SU-DHL-6 (cell line): ENCODE measurements at regions not wholly inside any gene's neighbourhood (a gene's known extent, or its start where the extent isn't known, plus 50 kb on each side); places are given as distances from the start of the nearest gene placed in this dataset.
"Not testable (repeated sequence)": the region's sequence is repeated elsewhere in the genome, so short reads cannot be mapped to it uniquely, and the experiment has no call there.

ENCODE experiments used
- H2AFZ ChIP-seq: fragments of 200-600 bp; sonication (generic); 2 replicates; pipeline ENCODE4 v1.6.1; 2014; ENCODE audit warnings: low read depth, mild to moderate bottlenecking, moderate library complexity, mixed read lengths, antibody characterized with exemption, low read length; ENCODE audit not compliant: severe bottlenecking
- H3F3A ChIP-seq: fragments of 200-600 bp; shearing (Covaris generic); 2 replicates; pipeline ENCODE4 v1.6.0; 2016; ENCODE audit warnings: antibody characterized with exemption, mild to moderate bottlenecking; ENCODE audit not compliant: insufficient read depth
- H3K27ac ChIP-seq: fragments of 200-600 bp; sonication (generic); 2 replicates; pipeline ENCODE4 v1.5.1; 2016; ENCODE audit warnings: low read depth, mild to moderate bottlenecking, low read length, moderate library complexity, mixed read lengths
- H3K27me3 ChIP-seq: fragments of 200-600 bp; sonication (generic), shearing (Covaris generic); 2 replicates; pipeline ENCODE4 v1.6.0; 2014; ENCODE audit warnings: mild to moderate bottlenecking, low read length
- H3K36me3 ChIP-seq: fragments of 200-600 bp; sonication (generic); 2 replicates; pipeline ENCODE4 v1.6.1; 2014; ENCODE audit warnings: mild to moderate bottlenecking, low read length, mixed read lengths
- H3K4me2 ChIP-seq: fragments of 300-600, 200-600 bp; shearing (Covaris generic), sonication (generic); 2 replicates; pipeline ENCODE4 v1.6.0; 2014; ENCODE audit warnings: low read length, low read depth, mild to moderate bottlenecking; ENCODE audit not compliant: poor library complexity, severe bottlenecking
- H3K4me3 ChIP-seq: fragments of 200-600 bp; sonication (generic); 2 replicates; pipeline ENCODE4 v1.5.1; 2014; ENCODE audit warnings: antibody characterized with exemption, low read length, mild to moderate bottlenecking, mixed read lengths; ENCODE audit not compliant: insufficient read depth, poor library complexity, severe bottlenecking
- H3K79me2 ChIP-seq: fragments of 200-600 bp; sonication (generic); 2 replicates; pipeline ENCODE4 v1.6.1; 2014; ENCODE audit warnings: mild to moderate bottlenecking, low read length, moderate library complexity; ENCODE audit not compliant: insufficient read depth
- H3K9ac ChIP-seq: fragments of 200-600 bp; sonication (generic); 2 replicates; pipeline ENCODE4 v1.7.0; 2014; ENCODE audit warnings: mild to moderate bottlenecking, low read length
- H3K9me2 ChIP-seq: fragments of 200-600 bp; sonication (generic); replicated peaks from 2 replicates; pipeline ENCODE4 v1.6.1; 2014; ENCODE audit warnings: low read length; ENCODE audit not compliant: insufficient read depth
- H3K9me3 ChIP-seq: fragments of 200-600 bp; sonication (generic); 2 replicates; pipeline ENCODE4 v1.6.1; 2014; ENCODE audit warnings: low read length, mixed read lengths; ENCODE audit not compliant: insufficient read depth
- H4K20me1 ChIP-seq: fragments of 200-600 bp; sonication (generic); 2 replicates; pipeline ENCODE4 v1.6.1; 2014; ENCODE audit warnings: low read depth, mild to moderate bottlenecking, antibody characterized with exemption, low read length, moderate library complexity, mixed read lengths
- EZH2phosphoT487 ChIP-seq: fragments of 200-600 bp; sonication (generic), shearing (Covaris generic); conservative IDR thresholded peaks from 2 replicates; pipeline ENCODE4 v1.6.1; 2018; ENCODE audit warnings: mild to moderate bottlenecking, antibody characterized with exemption, low read length, moderate library complexity, mixed read lengths
- TF ChIP-seq, protein P1 (sequence below): fragments of 200-600 bp; sonication (generic); IDR thresholded peaks from one replicate; pipeline ENCODE4 v1.5.1; 2017; ENCODE audit warnings: antibody characterized with exemption, mild to moderate bottlenecking, low read length, moderate library complexity; ENCODE audit not compliant: insufficient read depth, poor library complexity, severe bottlenecking

DNA sequence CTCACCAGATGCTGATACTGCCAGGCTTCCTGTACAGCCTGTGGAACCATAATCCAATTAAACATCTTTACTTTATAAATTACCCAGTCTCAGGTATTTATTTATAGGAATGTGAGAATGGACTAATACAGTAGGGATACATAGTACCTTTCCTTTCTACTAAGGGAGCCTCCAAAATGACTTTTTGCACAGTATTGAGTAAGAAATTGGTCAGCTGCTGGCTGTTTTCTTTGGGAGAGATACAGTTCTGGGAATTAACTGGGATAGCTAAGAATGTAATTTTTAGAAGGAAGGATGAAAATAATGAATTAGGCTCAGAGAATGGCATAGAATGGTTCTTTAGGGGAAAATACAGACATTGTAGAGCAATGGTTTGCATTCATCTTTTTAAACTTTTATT is 426.0 kb upstream of the DDI1 start:
- no peaks in the 10 kb centered on the region for H3K27me3 ChIP-seq
- no peaks in the 10 kb centered on the region for H3K9me3 ChIP-seq
- no peak overlapping the region for H3K27ac ChIP-seq
- H2AFZ ChIP-seq = no peak overlapping the region
- no peaks in the 10 kb centered on the region for H3K79me2 ChIP-seq
- TF ChIP-seq, protein P1, sequence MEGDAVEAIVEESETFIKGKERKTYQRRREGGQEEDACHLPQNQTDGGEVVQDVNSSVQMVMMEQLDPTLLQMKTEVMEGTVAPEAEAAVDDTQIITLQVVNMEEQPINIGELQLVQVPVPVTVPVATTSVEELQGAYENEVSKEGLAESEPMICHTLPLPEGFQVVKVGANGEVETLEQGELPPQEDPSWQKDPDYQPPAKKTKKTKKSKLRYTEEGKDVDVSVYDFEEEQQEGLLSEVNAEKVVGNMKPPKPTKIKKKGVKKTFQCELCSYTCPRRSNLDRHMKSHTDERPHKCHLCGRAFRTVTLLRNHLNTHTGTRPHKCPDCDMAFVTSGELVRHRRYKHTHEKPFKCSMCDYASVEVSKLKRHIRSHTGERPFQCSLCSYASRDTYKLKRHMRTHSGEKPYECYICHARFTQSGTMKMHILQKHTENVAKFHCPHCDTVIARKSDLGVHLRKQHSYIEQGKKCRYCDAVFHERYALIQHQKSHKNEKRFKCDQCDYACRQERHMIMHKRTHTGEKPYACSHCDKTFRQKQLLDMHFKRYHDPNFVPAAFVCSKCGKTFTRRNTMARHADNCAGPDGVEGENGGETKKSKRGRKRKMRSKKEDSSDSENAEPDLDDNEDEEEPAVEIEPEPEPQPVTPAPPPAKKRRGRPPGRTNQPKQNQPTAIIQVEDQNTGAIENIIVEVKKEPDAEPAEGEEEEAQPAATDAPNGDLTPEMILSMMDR = no peak
- no peak for TF ChIP-seq EZH2phosphoT487
- no peak overlapping the region for H3K9ac ChIP-seq
- H3K36me3 ChIP-seq = no peaks in the 10 kb centered on the region
- no peak overlapping the region for H3K4me3 ChIP-seq
- no peaks in the 10 kb centered on the region for H3K9me2 ChIP-seq
- H3K4me2 ChIP-seq = no peak overlapping the region
- H4K20me1 ChIP-seq = 0 out of 2 replicates have a peak, but pooled peaks cover 5% of the 10 kb centered on the region
- no peaks in the 10 kb centered on the region for H3F3A ChIP-seq

DNA sequence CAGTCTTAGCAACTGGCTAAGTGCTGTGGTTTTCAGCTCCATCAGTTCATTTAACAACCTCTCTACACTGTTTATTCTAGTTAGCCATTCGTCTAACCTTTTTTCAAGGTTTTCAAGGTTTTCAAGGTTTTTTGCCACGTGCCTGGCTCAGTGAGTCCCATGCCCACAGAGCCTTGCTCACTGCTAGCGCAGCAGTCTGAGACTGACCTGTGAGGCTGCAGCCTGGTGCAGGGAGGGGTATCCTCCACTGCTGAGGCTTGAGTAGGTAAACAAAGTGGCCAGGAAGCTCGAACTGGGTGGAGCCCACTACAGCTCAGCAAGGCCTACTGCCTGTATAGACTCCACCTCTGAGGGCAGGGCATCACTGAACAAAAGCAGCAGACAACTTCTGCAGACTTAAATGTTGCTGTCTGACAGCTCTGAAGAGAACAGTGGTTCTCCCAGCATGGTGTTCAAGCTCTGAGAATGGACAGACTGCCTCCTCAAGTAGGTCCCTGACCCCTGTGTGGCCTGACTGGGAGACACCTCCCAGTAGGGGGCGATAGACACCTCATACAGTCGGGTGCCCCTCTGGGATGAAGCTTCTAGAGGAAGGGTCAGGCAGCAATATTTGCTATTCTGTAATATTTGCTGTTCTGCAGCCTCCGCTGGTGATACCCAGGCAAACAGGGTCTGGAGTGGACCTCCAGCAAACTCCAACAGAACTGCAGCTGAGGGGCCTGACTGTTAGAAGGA is 424.7 kb upstream of the DDI1 start:
- not testable (repeated sequence) for H3K36me3 ChIP-seq, H4K20me1 ChIP-seq, H3K27ac ChIP-seq, H3K9me2 ChIP-seq, H3K27me3 ChIP-seq, H3K79me2 ChIP-seq, H3K9me3 ChIP-seq, H2AFZ ChIP-seq, H3F3A ChIP-seq, H3K4me3 ChIP-seq, H3K4me2 ChIP-seq, H3K9ac ChIP-seq

DNA sequence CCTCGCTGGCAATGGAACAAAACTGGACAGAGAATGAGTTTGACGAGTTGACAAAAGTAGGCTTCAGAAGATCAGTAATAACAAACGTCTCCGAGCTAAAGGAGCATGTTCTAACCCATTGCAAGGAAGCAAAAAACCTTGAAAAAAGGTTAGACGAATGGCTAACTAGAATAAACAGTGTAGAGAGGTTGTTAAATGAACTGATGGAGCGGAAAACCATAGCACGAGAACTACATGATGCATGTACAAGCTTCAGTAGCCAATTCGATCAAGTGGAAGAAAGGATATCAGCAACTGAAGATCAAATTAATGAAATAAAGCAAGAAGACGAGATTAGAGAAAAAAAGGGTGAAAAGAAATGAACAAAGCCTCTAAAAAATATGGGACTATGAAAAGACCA is 424.0 kb upstream of the DDI1 start:
- not testable (repeated sequence) for H4K20me1 ChIP-seq, H3K36me3 ChIP-seq, H3K27ac ChIP-seq, H3F3A ChIP-seq, H3K9ac ChIP-seq, H3K79me2 ChIP-seq, H2AFZ ChIP-seq, H3K9me2 ChIP-seq, H3K9me3 ChIP-seq, H3K4me3 ChIP-seq, H3K27me3 ChIP-seq, H3K4me2 ChIP-seq

DNA sequence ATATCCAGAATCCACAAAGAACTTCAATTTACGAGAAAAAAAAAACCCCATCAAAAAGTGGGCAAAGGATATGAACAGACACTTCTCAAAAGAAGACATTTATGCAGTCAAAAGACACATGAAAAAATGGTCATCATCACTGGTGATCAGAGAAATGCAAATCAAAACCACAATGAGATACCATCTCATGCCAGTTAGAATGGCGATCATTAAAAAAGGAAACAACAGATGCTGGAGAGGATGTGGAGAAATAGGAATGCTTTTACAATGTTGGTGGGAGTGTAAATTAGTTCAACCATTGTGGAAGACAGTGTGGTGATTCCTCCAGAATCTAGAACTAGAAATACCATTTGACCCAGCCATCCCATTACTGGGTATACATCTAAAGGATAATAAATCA is 419.9 kb upstream of the DDI1 start:
- not testable (repeated sequence) for H3K36me3 ChIP-seq, H3K4me2 ChIP-seq, H3F3A ChIP-seq, H3K27me3 ChIP-seq, H3K4me3 ChIP-seq, H2AFZ ChIP-seq, H3K9me2 ChIP-seq, H3K9me3 ChIP-seq, H4K20me1 ChIP-seq, H3K27ac ChIP-seq, H3K79me2 ChIP-seq, H3K9ac ChIP-seq

DNA sequence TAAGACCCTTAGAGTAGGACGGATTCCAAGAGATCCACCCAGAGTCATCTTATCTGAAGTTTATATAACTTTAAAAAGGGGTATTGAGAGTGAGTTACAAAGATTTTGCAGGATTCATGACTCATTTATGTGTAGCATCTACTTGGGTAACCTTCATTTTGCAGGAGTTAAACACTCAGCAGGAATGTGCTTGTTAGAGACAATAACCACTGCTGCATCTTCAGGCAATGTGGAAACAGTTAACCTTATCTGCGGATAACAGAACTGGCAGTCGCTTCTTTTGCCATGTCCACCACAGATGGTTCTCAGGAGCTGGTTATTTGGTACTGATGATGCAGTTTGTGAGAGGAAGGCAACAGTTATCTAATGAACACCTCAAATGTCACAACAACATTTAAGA is 417.9 kb upstream of the DDI1 start:
- no peaks in the 10 kb centered on the region for H3K9me3 ChIP-seq
- TF ChIP-seq, protein P1 = no peak
- TF ChIP-seq EZH2phosphoT487 = no peak
- H3K4me2 ChIP-seq = no peak overlapping the region
- no peak overlapping the region for H3K4me3 ChIP-seq
- no peaks in the 10 kb centered on the region for H3K36me3 ChIP-seq
- no peaks in the 10 kb centered on the region for H3K79me2 ChIP-seq
- H3K27me3 ChIP-seq = no peaks in the 10 kb centered on the region
- H3K9me2 ChIP-seq = no peaks in the 10 kb centered on the region
- H3K9ac ChIP-seq = no peak overlapping the region
- no peak overlapping the region for H3K27ac ChIP-seq
- no peaks in the 10 kb centered on the region for H3F3A ChIP-seq
- no peak overlapping the region for H2AFZ ChIP-seq
- H4K20me1 ChIP-seq = no peaks in the 10 kb centered on the region
